NOMO-1 treated with dmso at 0.1 percent for 144 hours (cell line): ENCODE measurements at regions not wholly inside any gene's neighbourhood (a gene's known extent, or its start where the extent isn't known, plus 50 kb on each side); places are given as distances from the start of the nearest gene placed in this dataset.

Experiments
- DNase-seq: peaks from one replicate; lab custom pipeline; 2025; ENCODE audit not compliant: unreplicated experiment; lab: John Stamatoyannopoulos, UW

DNA sequence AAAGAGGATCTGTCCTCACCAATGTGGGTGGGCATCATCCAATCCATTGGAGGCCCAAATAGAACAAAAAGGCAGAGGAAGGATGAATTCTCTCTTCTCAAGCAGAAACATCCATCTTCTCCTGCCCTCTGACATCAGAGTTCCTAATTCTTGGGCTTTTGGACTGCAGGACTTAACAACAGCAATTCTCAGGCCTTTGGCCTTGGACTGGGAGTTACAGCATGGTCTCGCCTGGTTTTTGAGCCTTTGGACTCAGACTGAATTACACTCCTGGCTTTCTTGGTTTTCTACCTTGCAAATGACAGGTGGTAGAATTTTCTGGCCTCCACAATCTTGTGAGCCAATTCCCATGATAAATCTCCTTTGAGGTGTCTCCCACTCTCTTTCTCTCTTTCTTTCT lies 60.5 kb upstream of the CD180 start:
- DNase-seq: no peak

DNA sequence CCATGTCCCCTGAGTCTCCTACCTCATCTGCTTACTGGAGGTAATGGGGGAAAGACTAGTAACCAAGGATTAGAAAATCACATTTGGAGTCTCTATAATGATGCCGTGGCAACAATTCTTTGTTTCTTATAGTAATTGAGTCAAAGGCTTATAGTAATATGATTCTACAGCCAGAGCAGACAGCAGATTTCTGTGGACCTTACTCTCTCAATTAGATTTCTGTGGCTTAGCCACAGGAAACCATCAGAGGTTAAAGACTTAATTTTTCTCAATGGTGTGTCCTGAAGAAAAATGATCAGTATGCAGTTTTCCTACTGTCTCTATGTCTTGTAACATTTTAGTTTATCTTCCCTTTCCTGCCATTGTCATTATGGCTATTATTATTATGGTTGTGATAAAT lies 59.3 kb upstream of the CD180 start:
- DNase-seq: no peak

DNA sequence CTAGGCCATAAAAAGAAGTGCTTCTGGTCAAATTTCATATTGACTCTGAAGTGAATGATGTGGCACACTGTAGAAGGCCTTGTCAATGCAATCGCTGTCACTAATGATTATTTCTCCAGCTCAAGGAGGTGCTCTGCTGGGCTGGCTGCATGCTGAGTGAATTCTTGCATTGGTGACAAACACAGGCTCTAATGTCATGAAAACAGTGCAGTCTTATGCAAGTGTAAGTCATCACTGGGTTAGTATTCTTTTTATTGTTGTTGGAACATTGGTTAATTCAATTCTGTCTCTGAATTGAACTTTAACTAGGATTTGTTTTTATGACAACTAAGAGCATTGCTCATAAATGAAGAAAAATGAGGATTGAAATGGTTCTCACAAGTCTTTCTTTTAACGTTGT lies 57.3 kb upstream of the CD180 start:
- no peak for DNase-seq

DNA sequence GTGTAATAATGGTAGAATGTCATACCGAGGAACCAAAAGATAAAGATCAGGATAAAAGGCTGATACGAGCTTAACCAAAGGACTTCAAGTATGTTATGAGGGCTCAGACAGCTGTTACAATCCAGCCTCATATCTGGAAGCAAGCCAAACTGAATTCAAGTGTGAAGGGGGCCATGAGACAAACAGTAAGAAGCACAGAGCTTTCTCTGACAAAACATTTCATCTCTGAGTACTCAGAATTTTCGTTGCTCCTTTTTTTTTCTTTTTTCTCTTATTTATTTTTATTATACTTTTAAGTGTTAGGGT lies 52.9 kb upstream of the CD180 start:
- DNase-seq: no peak

GRCh38 chr5:67248703-67249589 lies 52.3 kb upstream of the CD180 start:
- no peak for DNase-seq

- no peak for DNase-seq
These were observed 50.1 kb upstream of the CD180 start for GRCh38 chr5:67246546-67247268.
